HG03159 (cell line): ENCODE measurements at regions not wholly inside any gene's neighbourhood (a gene's known extent, or its start where the extent isn't known, plus 50 kb on each side); places are given as distances from the start of the nearest gene placed in this dataset.
A peak's percentile ranks its signal among the peaks of the same experiment; 100 is the strongest.
"Not testable (repeated sequence)": the region's sequence is repeated elsewhere in the genome, so short reads cannot be mapped to it uniquely, and the experiment has no call there.

Experiments
- ATAC-seq: cut with Tn5 transposase; IDR thresholded peaks from one replicate; pipeline ENCODE4 v1.9.1; 2021; ENCODE audit warnings: mild to moderate bottlenecking, moderate library complexity; ENCODE audit not compliant: unreplicated experiment

DNA sequence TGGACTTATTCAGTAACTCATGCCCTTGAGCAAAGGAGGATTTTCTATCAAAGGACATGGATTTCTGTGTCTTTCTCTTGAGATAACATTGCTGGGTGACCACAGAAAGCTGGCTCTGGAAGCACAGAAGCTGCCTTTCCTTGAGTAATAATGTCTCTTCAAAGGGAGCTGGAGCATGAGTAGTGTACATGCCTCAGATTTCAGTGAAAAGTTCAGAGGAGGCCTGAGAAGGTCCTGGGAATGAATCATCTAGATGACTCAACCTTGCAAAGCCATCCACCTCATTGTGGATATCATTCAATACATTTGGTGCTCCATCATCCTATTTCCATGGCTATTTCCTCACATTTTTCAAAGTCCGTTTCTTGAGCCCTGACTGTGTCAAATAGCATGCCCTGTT lies 77.6 kb upstream of the OR4M2 start:
- not testable (repeated sequence) for ATAC-seq

DNA sequence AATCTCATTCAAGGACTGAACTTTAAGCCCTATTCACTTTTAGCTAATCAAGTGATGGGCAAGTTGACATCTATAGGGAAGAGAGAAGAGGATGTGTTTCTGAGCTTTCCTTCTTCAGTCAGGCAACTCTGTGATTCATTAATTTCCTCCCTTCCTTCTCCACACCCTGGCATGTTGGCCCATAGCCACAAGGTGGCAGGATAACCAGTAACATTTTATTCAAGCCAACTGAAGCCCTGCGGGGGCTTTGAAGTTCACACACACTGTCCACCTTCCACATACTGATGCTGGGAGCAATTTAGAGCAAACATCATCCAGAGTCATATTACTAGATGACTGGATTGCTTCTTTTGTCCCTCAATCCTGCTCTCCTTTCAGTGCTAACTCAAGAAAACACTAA lies 91.2 kb upstream of the OR4M2 start:
- peak; percentile 99 for ATAC-seq

DNA sequence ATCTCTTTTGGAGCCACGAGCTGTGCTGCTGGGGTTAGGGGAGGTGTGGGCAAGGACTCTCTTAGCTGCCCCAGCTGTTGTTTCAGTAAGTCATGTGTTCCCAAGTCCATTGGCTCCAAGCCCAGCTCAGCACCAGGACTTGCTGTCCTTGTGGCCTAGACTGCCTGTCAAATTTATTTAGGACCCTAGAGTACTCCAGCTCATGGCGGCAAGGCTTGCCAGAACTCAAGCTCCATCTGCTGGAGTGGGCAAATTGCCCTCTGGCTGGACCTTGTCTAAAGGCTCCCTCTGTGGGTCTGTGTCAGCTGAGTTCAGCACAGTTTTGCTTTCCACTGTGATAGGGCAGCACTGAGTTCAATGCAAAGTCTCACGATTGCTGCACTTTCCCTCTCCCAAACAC lies 96.5 kb upstream of the OR4M2 start:
- ATAC-seq = not testable (repeated sequence)

DNA sequence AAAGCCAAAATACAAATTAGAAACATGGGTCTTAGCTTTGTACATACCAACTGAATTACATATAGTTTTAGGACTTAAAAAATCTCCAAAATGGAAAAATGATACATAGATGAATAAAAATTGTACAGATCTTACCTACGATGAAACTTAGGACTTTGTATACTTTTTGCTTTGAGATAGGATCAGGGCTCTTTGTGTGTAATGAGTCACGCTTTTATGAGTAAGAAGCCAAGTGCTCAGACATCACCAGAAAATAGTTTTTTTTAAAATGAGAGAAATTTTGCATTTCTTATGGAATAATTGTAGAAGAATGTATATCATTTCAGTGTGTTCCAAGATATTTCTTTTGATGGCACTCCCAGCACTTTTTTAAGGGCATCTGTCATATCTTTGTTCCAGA lies 100.4 kb upstream of the OR4M2 start:
- ATAC-seq = not testable (repeated sequence)

DNA sequence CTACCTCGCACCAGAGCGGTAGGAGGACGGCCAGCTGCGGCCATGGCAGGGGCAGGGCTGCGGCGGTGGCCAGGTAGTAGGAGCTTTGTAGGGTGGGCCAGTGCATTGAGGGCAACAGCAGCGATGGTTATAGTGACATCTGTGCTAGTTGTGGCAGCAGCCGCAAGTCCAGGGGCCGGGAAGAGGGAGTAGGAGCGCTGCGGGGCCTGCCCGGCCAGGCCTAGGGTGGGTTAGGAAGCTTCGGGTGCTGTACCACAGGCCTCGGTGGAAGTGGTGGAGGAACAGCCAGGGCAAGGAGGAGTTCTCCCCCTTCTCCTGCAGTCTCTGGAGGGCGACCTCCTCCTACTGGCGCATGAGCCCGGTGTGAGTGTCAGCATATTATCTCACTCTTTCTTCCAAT lies 76.2 kb upstream of the POTEB start:
- ATAC-seq = not testable (repeated sequence)

DNA sequence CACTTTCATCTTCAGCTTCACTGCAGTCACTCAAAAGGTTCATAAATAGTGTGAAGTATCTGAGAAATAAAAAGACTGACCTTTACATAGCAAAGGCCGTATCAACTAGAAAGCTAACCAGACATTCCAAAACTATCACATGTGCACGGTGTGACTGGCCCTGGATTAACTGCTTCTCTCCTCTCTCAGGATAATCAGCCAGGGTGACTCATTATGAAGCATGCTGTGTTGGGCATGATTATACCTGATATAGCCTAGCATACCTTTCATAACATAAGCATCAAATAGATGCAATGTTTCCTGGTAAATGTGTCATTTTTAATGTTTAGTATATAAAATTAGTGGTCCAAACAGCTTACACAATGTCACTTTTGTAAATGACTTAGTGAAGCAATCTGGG lies 62.8 kb upstream of the POTEB start:
- not testable (repeated sequence) for ATAC-seq
